ENCODE measurements at regions not wholly inside any gene's neighbourhood (a gene's known extent, or its start where the extent isn't known, plus 50 kb on each side); places are given as distances from the start of the nearest gene placed in this dataset.

DNA sequence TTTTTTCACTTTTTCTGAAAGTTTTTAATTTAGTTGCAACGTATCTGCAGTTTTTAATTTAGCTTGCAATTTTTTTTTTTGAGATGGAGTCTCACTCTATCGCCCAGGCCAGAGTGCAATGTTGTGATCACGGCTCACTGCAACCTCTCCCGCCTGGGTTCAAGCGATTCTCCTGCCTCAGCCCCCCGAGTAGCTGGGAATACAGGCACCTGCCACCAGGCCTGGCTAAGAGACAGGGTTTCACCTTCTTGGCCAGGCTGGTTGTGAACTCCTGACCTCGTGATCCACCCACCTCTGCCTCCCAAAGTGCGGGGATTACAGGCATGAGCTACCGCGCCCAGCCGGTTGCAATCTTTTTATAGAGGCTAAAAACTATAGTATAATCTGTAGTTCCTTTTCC lies 142.9 kb upstream of the ALCAM start:
- Histone ChIP-seq H3K27ac (ENCODE audit: low read depth, low read length) (no peak overlapping the region), H3K36me3 (ENCODE audit: control insufficient read depth, insufficient read depth, low read length) (no peaks in the 10 kb centered on the region), H3K9me3 (ENCODE audit: control insufficient read depth, insufficient read depth, low read depth, low read length) (peaks cover 5% of the 10 kb centered on the region; the same call in 1 of the 2 replicates)

DNA sequence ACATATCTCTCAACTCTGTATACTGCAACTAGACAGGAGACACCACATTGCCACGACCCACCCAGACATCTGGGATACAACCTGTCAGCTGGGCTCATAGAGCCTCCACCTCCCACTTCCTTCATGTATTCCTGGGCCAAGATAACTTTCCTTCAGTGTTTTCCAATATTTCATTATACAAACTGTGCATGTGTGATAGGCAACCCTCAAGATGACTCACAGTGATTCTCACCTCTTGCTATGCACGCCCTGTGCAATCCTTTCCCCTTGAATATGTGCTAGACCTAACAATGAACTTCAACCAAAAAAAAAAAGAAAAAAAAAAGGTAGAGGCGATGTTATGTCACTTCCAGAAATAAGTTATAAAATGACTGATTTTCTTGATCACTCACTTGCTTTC lies 138.0 kb upstream of the ALCAM start:
- peaks cover 7% of the 10 kb centered on the region for H3K9me3 ChIP-seq (ENCODE audit: control insufficient read depth, insufficient read depth, low read depth, low read length)
- H3K9ac ChIP-seq (ENCODE audit: low read length), result no peak overlapping the region
- no peak overlapping the region for H3K27ac ChIP-seq (ENCODE audit: low read depth, low read length)
- H3K36me3 ChIP-seq (ENCODE audit: control insufficient read depth, insufficient read depth, low read length), result no peaks in the 10 kb centered on the region
- H3K27me3 ChIP-seq (ENCODE audit: control insufficient read depth, insufficient read depth, low read length), result no peaks in the 10 kb centered on the region
- no peaks in the 10 kb centered on the region for H3K4me1 ChIP-seq (ENCODE audit: control insufficient read depth, insufficient read depth, low read length)
- H3K4me3 ChIP-seq (ENCODE audit: low read depth, low read length), result no peak overlapping the region

More for the DNA sequence above, 142.9 kb upstream of the ALCAM start:
- no peak overlapping the region for H3K4me3 ChIP-seq (ENCODE audit: low read depth, low read length)
- H3K27me3 ChIP-seq (ENCODE audit: control insufficient read depth, insufficient read depth, low read length), result no peaks in the 10 kb centered on the region
- H3K9ac ChIP-seq (ENCODE audit: low read length), result no peak overlapping the region
- no peaks in the 10 kb centered on the region for H3K4me1 ChIP-seq (ENCODE audit: control insufficient read depth, insufficient read depth, low read length)

DNA sequence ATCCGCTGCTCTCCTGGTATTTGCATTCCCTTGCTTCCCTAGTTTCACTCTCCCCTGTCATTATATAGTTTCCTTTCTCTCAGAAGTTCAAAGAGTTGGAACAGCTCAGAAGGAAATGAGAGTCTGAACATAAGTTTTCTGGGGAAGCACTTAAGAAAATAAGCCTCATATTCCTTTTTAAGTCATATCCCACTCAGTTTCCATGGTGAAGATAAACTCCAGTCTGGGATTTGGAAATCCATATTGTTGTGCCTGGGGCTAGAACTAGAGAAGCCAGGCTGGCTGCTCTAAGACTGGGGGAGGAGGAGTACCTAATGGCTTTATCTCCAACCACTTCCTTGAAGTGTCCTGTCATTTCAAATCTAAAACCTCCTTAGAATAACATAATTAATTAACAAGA lies 134.2 kb upstream of the ALCAM start:
- H3K36me3 ChIP-seq (ENCODE audit: control insufficient read depth, insufficient read depth, low read length), result no peaks in the 10 kb centered on the region
- H3K4me3 ChIP-seq (ENCODE audit: low read depth, low read length), result no peak overlapping the region
- no peaks in the 10 kb centered on the region for H3K4me1 ChIP-seq (ENCODE audit: control insufficient read depth, insufficient read depth, low read length)
- peaks cover 7% of the 10 kb centered on the region for H3K9me3 ChIP-seq (ENCODE audit: control insufficient read depth, insufficient read depth, low read depth, low read length)
- H3K27ac ChIP-seq (ENCODE audit: low read depth, low read length), result no peak overlapping the region
- H3K9ac ChIP-seq (ENCODE audit: low read length), result no peak overlapping the region
- H3K27me3 ChIP-seq (ENCODE audit: control insufficient read depth, insufficient read depth, low read length), result no peaks in the 10 kb centered on the region

DNA sequence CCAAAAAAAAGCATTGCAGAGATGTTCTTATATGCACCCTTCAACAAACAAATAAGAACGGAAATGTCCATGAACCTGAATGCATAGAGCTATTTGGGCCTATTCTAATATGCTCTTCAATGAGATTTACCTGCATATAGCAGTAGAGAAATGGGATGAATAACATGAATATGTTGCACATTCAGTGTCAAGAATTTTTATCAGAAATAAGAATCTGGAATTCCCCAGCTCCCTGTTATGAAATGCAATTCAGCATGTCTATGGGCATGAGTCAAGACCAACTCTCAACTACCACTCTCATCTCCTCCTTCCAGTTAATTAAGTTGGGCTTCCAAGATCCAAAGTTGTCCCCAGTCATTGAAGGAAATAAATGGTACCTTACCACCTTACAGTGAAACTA lies 133.7 kb upstream of the ALCAM start:
- no peak overlapping the region for H3K4me3 ChIP-seq (ENCODE audit: low read depth, low read length)
- H3K4me1 ChIP-seq (ENCODE audit: control insufficient read depth, insufficient read depth, low read length), result no peaks in the 10 kb centered on the region
- no peak overlapping the region for H3K9ac ChIP-seq (ENCODE audit: low read length)
- no peaks in the 10 kb centered on the region for H3K27me3 ChIP-seq (ENCODE audit: control insufficient read depth, insufficient read depth, low read length)
- H3K27ac ChIP-seq (ENCODE audit: low read depth, low read length), result no peak overlapping the region
- no peaks in the 10 kb centered on the region for H3K36me3 ChIP-seq (ENCODE audit: control insufficient read depth, insufficient read depth, low read length)
- H3K9me3 ChIP-seq (ENCODE audit: control insufficient read depth, insufficient read depth, low read depth, low read length), result peaks cover 7% of the 10 kb centered on the region

DNA sequence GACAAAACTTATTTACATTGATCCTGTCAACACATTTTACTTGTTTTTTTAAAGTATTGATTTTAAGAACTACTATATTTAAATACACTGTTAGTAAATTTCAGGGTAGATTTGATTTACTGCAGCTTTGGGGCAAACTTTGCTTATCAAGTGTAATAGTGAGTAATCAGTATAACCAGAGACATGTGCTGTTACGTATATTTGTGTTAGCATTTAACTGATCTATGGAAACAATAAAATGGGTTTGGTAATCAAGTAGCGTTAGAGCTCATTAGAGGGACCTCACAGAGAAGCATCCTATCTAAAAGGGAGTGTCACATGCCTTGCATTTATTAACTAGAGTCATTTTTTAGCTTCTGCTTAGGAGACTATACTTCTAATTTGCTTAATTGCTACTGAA lies 131.5 kb upstream of the ALCAM start:
- Histone ChIP-seq H3K4me1 (ENCODE audit: control insufficient read depth, insufficient read depth, low read length) (peaks cover 3% of the 10 kb centered on the region; the same call in 1 of the 2 replicates), H3K27ac (ENCODE audit: low read depth, low read length) (no peak overlapping the region), H3K9ac (ENCODE audit: low read length) (no peak overlapping the region), H3K9me3 (ENCODE audit: control insufficient read depth, insufficient read depth, low read depth, low read length) (no peaks in the 10 kb centered on the region), H3K4me3 (ENCODE audit: low read depth, low read length) (no peak overlapping the region), H3K27me3 (ENCODE audit: control insufficient read depth, insufficient read depth, low read length) (no peaks in the 10 kb centered on the region), H3K36me3 (ENCODE audit: control insufficient read depth, insufficient read depth, low read length) (no peaks in the 10 kb centered on the region)

DNA sequence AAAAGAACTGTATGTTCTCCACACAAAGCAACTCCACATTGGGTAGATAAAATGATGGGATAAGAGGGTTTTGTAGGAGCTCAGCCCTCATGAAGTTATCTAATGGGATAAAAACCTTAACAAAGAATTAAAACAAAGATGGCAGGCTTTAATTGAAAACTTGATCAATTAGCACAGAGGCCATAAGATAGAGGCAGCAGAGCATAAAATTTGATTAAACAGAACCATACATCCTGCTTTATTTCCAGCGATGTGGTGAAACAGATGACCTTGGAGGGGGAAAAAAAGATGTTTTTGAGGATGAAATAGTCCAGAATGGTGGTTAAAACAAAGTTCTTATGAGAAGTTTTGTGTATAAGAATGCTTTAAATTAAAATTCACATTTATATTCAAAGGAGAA lies 130.9 kb upstream of the ALCAM start:
- H3K4me1 ChIP-seq (ENCODE audit: control insufficient read depth, insufficient read depth, low read length), result peaks cover 3% of the 10 kb centered on the region; the same call in 1 of the 2 replicates
- H3K9me3 ChIP-seq (ENCODE audit: control insufficient read depth, insufficient read depth, low read depth, low read length), result no peaks in the 10 kb centered on the region
- no peak overlapping the region for H3K27ac ChIP-seq (ENCODE audit: low read depth, low read length)
- H3K36me3 ChIP-seq (ENCODE audit: control insufficient read depth, insufficient read depth, low read length), result no peaks in the 10 kb centered on the region
- H3K4me3 ChIP-seq (ENCODE audit: low read depth, low read length), result no peak overlapping the region
- no peak overlapping the region for H3K9ac ChIP-seq (ENCODE audit: low read length)
- H3K27me3 ChIP-seq (ENCODE audit: control insufficient read depth, insufficient read depth, low read length), result no peaks in the 10 kb centered on the region

DNA sequence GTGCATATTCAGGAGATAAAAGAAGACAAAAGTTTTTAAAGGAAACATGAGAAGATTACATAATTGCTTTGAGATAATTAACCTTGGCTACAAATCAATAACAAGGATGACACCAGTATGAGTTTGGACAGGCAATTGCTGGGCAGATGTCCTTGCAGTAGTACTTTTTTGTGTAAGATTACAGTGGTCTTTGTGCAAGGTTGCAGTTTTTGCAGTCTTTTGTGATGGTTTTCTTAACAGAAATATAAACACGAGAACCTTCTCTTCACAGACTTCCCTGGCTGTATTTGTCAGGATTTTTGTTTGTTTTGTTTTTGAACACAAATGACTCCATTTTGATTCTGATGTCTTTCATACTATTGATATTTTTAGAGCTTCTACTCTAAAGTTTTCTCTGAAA lies 128.3 kb upstream of the ALCAM start:
- Histone ChIP-seq H3K4me1 (ENCODE audit: control insufficient read depth, insufficient read depth, low read length) (peaks cover 3% of the 10 kb centered on the region; the same call in 1 of the 2 replicates), H3K9me3 (ENCODE audit: control insufficient read depth, insufficient read depth, low read depth, low read length) (no peaks in the 10 kb centered on the region), H3K9ac (ENCODE audit: low read length) (no peak overlapping the region), H3K4me3 (ENCODE audit: low read depth, low read length) (no peak overlapping the region), H3K36me3 (ENCODE audit: control insufficient read depth, insufficient read depth, low read length) (no peaks in the 10 kb centered on the region), H3K27me3 (ENCODE audit: control insufficient read depth, insufficient read depth, low read length) (no peaks in the 10 kb centered on the region), H3K27ac (ENCODE audit: low read depth, low read length) (no peak overlapping the region)

DNA sequence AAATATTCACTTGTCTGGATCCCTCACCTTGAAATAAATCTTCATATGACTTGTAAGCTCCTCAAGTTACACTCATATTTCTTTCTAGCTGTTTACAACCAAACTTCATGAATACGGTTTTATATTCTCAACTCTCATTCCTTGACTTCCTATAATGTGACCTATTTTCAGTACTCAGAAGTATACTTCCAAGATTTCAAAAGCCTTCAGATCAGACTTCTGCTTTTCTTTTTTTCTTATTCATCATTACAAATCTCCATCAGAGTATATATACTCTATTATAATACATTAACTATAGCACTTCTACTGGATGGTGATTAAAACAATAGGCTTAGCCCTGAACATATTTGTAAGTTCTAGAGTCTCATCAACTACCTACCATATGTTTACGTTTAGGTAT lies 123.6 kb upstream of the ALCAM start:
- Histone ChIP-seq H3K27ac (ENCODE audit: low read depth, low read length) (no peak overlapping the region), H3K9me3 (ENCODE audit: control insufficient read depth, insufficient read depth, low read depth, low read length) (no peaks in the 10 kb centered on the region), H3K4me1 (ENCODE audit: control insufficient read depth, insufficient read depth, low read length) (peaks cover 3% of the 10 kb centered on the region; the same call in 1 of the 2 replicates), H3K9ac (ENCODE audit: low read length) (no peak overlapping the region), H3K4me3 (ENCODE audit: low read depth, low read length) (no peak overlapping the region), H3K36me3 (ENCODE audit: control insufficient read depth, insufficient read depth, low read length) (no peaks in the 10 kb centered on the region), H3K27me3 (ENCODE audit: control insufficient read depth, insufficient read depth, low read length) (no peaks in the 10 kb centered on the region)

DNA sequence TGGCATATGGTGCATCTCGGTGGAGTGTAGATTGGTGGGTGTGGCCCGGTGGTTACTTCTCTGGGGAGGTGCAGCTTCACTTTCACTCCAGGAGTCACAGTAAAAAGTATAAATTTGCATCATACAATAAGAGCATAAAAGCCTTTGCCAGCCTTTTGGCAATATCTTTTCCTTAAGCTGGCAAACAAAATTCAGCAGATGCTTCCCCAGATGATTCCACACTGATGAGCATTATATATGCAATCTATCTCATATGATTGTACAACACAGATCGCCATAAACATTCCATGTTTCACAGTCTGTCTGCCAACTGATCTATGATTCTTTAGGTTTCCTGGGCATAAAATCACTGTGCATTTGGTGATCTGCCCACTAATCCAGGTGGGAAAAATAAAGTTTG lies 120.2 kb upstream of the ALCAM start:
- Histone ChIP-seq H3K36me3 (ENCODE audit: control insufficient read depth, insufficient read depth, low read length) (no peaks in the 10 kb centered on the region), H3K27me3 (ENCODE audit: control insufficient read depth, insufficient read depth, low read length) (no peaks in the 10 kb centered on the region), H3K9ac (ENCODE audit: low read length) (no peak overlapping the region), H3K27ac (ENCODE audit: low read depth, low read length) (no peak overlapping the region), H3K4me1 (ENCODE audit: control insufficient read depth, insufficient read depth, low read length) (no peaks in the 10 kb centered on the region), H3K9me3 (ENCODE audit: control insufficient read depth, insufficient read depth, low read depth, low read length) (no peaks in the 10 kb centered on the region), H3K4me3 (ENCODE audit: low read depth, low read length) (no peak overlapping the region)

DNA sequence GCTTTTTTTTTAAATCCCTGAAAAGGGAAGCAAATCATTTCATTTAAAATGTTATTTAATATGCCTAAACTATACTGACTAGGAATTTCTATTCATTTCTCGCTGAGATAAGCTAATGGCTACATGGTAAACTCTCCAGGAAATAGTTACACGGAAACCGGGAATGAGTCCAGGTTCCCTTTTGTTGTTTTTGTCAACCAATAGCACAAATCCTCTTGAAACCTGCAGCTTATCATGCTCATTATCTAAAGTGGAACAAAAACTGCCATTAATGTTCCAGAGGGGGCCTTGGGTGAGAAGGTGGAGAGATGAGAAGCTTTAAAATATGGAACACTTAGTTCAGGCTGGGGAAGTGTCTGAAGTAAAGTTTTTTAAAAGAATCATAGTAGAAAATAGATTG lies 113.5 kb upstream of the ALCAM start:
- Histone ChIP-seq H3K27me3 (ENCODE audit: control insufficient read depth, insufficient read depth, low read length) (no peaks in the 10 kb centered on the region), H3K27ac (ENCODE audit: low read depth, low read length) (no peak overlapping the region), H3K9me3 (ENCODE audit: control insufficient read depth, insufficient read depth, low read depth, low read length) (no peaks in the 10 kb centered on the region), H3K4me3 (ENCODE audit: low read depth, low read length) (no peak overlapping the region), H3K9ac (ENCODE audit: low read length) (no peak overlapping the region), H3K36me3 (ENCODE audit: control insufficient read depth, insufficient read depth, low read length) (no peaks in the 10 kb centered on the region), H3K4me1 (ENCODE audit: control insufficient read depth, insufficient read depth, low read length) (peaks cover 10% of the 10 kb centered on the region; the same call in 1 of the 2 replicates)

DNA sequence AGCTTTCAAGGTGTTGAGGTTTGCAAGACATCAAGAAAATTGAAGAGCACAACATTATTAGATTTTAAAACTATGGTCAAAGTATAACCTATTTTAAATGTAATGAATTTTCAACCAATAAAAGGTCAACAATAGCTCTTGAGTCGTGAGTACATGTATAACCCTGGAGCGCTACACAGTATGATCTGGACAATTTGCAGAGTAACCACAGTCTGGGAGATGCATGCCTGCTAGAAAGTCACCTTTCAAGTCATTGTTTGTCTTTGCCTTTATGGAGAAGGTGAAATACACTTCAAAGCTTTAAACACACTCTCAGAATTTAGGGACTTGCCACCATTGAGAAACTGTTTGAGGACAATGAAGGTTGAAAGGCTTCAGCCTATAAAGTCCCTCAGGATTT lies 112.6 kb upstream of the ALCAM start:
- Histone ChIP-seq H3K4me1 (ENCODE audit: control insufficient read depth, insufficient read depth, low read length) (peaks cover 10% of the 10 kb centered on the region; the same call in 1 of the 2 replicates), H3K36me3 (ENCODE audit: control insufficient read depth, insufficient read depth, low read length) (no peaks in the 10 kb centered on the region), H3K27ac (ENCODE audit: low read depth, low read length) (no peak overlapping the region), H3K9me3 (ENCODE audit: control insufficient read depth, insufficient read depth, low read depth, low read length) (no peaks in the 10 kb centered on the region), H3K27me3 (ENCODE audit: control insufficient read depth, insufficient read depth, low read length) (no peaks in the 10 kb centered on the region), H3K9ac (ENCODE audit: low read length) (no peak overlapping the region), H3K4me3 (ENCODE audit: low read depth, low read length) (no peak overlapping the region)

DNA sequence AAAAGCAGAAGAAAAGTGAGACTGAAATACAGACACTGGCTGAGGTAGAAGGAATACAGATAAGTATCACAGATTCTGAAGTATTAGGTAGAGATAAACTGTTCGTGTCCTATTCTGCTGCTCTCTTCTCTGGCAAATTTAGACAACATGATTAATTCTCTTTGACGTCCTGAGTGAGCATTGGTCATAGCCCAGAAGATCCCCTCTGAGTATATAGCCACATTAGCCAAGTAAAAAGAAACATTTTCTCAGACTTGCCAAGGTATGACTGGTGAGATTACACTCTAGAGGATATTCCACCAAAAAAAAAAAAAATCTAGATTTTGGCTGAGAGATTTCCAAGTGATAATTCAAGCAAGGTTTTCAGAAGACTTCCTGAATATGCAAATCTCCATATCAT lies 111.4 kb upstream of the ALCAM start:
- Histone ChIP-seq H3K27me3 (ENCODE audit: control insufficient read depth, insufficient read depth, low read length) (no peaks in the 10 kb centered on the region), H3K9ac (ENCODE audit: low read length) (no peak overlapping the region), H3K9me3 (ENCODE audit: control insufficient read depth, insufficient read depth, low read depth, low read length) (peaks cover 2% of the 10 kb centered on the region; the same call in 1 of the 2 replicates), H3K4me3 (ENCODE audit: low read depth, low read length) (no peak overlapping the region), H3K36me3 (ENCODE audit: control insufficient read depth, insufficient read depth, low read length) (no peaks in the 10 kb centered on the region), H3K4me1 (ENCODE audit: control insufficient read depth, insufficient read depth, low read length) (peaks cover 10% of the 10 kb centered on the region; the same call in 1 of the 2 replicates), H3K27ac (ENCODE audit: low read depth, low read length) (no peak overlapping the region)
